Neural crest cell (in vitro differentiated cells): ENCODE measurements at regions not wholly inside any gene's neighbourhood (a gene's known extent, or its start where the extent isn't known, plus 50 kb on each side); places are given as distances from the start of the nearest gene placed in this dataset.

Experiments
- DNase-seq: peaks from one replicate; pipeline ENCODE4 v3.0.0; 2021; ENCODE audit warnings: low read depth, mixed read lengths, low spot score
- H3K27ac Mint-ChIP-seq: one replicate; pipeline ENCODE4 v1.8.0; 2021; ENCODE audit warnings: mild to moderate bottlenecking, mixed read lengths; ENCODE audit not compliant: unreplicated experiment
- H3K27me3 Mint-ChIP-seq: 2 replicates; pipeline ENCODE4 v1.8.0; 2021; ENCODE audit warnings: low read depth, mild to moderate bottlenecking, mixed read lengths
- H3K36me3 Mint-ChIP-seq: 2 replicates; pipeline ENCODE4 v1.8.0; 2021; ENCODE audit warnings: low read depth, mild to moderate bottlenecking, mixed read lengths
- H3K4me1 Mint-ChIP-seq: 2 replicates; pipeline ENCODE4 v1.8.0; 2021; ENCODE audit warnings: mixed read lengths
- H3K4me3 Mint-ChIP-seq: one replicate; pipeline ENCODE4 v1.8.0; 2021; ENCODE audit warnings: mild to moderate bottlenecking, mixed read lengths
- H3K9me3 Mint-ChIP-seq: 2 replicates; pipeline ENCODE4 v1.8.0; 2021; ENCODE audit warnings: mixed read lengths
- TF ChIP-seq, protein P1 (sequence below): fragments of 200-600 bp; sonication (generic); conservative IDR thresholded peaks from 2 replicates; pipeline ENCODE4 v1.5.0; 2021; ENCODE audit warnings: antibody characterized with exemption, mild to moderate bottlenecking

DNA sequence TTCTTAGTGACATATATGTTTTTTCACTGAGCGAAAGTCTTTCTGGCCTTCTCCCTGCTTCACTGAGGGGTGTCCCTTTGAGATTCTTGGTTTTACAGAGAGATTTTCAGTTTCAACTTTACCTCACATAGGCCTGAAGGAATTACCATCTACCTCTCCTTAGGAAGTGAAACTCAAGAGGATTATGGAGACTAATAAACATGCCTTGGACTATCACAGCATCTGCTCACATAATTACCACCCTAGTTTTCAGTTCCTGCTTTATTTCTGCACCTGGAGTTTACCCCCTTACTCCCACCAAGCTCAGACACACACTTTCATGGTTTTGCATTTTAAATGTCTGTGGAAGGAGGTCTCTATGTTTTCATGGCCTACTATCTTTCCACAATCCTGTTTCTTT is 118.3 kb upstream of the SCAF11 start:
- peaks cover 6% of the 10 kb centered on the region for H3K27me3 Mint-ChIP-seq
- no peak overlapping the region for H3K27ac Mint-ChIP-seq
- H3K36me3 Mint-ChIP-seq, result peaks cover 2% of the 10 kb centered on the region
- H3K4me1 Mint-ChIP-seq, result peaks cover 6% of the 10 kb centered on the region
- no peak for DNase-seq
- no peak overlapping the region for H3K4me3 Mint-ChIP-seq
- TF ChIP-seq, protein P1, sequence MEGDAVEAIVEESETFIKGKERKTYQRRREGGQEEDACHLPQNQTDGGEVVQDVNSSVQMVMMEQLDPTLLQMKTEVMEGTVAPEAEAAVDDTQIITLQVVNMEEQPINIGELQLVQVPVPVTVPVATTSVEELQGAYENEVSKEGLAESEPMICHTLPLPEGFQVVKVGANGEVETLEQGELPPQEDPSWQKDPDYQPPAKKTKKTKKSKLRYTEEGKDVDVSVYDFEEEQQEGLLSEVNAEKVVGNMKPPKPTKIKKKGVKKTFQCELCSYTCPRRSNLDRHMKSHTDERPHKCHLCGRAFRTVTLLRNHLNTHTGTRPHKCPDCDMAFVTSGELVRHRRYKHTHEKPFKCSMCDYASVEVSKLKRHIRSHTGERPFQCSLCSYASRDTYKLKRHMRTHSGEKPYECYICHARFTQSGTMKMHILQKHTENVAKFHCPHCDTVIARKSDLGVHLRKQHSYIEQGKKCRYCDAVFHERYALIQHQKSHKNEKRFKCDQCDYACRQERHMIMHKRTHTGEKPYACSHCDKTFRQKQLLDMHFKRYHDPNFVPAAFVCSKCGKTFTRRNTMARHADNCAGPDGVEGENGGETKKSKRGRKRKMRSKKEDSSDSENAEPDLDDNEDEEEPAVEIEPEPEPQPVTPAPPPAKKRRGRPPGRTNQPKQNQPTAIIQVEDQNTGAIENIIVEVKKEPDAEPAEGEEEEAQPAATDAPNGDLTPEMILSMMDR, result no peak
- peaks cover 6% of the 10 kb centered on the region for H3K9me3 Mint-ChIP-seq

DNA sequence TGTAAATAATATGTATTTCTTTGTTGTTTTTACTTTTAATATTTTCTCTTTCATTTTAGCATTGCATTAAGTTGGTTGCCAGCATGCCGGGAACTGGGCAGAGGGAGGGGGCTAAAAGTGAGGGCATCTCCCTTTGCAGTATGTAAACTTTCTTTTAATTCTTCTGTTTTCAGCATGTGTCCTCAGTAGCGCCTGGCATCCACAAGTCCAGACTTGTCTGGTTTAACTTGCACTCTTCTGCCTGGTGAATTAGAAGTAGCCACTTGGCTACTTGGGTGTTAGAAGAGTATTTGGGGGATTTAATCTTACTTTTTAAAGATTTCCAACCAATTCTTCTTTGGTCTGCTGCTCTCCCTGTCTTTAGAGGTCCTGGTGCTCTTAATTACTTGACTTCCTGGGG is 117.2 kb upstream of the SCAF11 start:
- H3K9me3 Mint-ChIP-seq, result peaks cover 4% of the 10 kb centered on the region
- H3K36me3 Mint-ChIP-seq, result peaks cover 2% of the 10 kb centered on the region

DNA sequence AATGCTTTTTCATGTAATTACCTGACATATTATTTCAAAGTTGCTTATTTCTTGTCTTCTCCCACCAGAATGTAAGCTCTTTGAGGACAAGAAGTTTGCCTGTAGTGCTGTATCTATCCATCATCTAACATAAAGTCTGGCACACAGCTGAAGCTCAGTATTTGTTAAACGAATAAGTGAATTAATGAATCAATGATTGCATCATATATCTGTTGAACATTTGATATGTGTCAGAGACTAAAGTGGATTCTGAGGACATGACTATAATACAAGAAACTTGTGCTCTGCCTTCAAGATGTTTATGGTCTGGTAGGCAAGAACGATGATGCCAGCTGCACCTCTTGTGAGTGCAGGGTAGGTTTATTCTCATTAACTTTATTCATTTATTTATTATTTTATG is 115.4 kb upstream of the SCAF11 start:
- Mint-ChIP-seq H3K27me3 (peaks cover 2% of the 10 kb centered on the region), H3K27ac (no peak overlapping the region)

More for the DNA sequence above, 117.2 kb upstream of the SCAF11 start:
- TF ChIP-seq, protein P1, result no peak
- Mint-ChIP-seq H3K27ac (no peak overlapping the region), H3K4me3 (no peak overlapping the region), H3K27me3 (peaks cover 6% of the 10 kb centered on the region), H3K4me1 (peaks cover 6% of the 10 kb centered on the region)
- DNase-seq, result no peak

DNA sequence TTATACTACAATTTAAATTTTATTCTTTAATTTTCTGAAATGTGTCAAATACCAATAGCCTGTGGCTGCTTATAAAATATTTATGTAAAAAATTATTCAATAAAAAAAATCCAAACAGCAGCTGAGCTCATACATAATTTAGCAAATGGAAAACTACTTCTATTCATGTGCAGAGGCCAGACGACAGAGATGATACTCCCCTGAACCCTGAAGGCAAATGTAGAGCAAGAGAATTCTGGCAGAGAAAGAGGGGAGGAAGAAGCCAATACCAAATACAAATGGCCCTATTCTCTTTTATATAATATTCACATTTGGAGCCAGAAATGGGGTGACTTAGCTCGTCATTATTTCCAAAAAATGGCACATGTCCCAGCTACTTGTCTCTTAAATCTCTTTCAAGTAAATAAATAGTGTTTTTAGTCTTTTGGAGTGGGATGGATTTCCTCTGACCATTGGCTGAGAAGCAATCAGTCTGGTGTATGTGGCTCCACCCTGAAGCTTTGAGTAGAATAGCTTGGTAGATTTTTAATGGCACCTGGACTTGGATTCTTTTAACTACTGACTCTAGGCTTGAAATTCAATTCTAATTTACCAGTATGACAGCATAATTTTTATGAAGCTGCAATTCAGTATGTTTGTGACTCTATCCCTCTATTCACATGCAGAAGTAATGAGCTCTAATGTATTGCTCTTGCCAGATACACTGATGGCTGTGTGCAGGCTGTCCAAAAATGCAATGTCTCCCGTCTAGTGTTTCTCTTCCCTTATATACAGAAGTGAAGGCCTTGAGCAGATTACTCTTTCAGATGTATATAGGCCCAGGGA is 113.4 kb upstream of the SCAF11 start:
- Mint-ChIP-seq H3K27me3 (peaks cover 2% of the 10 kb centered on the region), H3K4me3 (no peak overlapping the region), H3K27ac (no peak overlapping the region), H3K4me1 (no peaks in the 10 kb centered on the region), H3K36me3 (no peaks in the 10 kb centered on the region), H3K9me3 (peaks cover 4% of the 10 kb centered on the region)
- TF ChIP-seq, protein P1, result no peak
- no peak for DNase-seq

More for the DNA sequence above, 115.4 kb upstream of the SCAF11 start:
- H3K36me3 Mint-ChIP-seq, result no peaks in the 10 kb centered on the region
- no peak for DNase-seq
- TF ChIP-seq, protein P1, result no peak
- no peak overlapping the region for H3K4me3 Mint-ChIP-seq
- no peaks in the 10 kb centered on the region for H3K4me1 Mint-ChIP-seq
- no peaks in the 10 kb centered on the region for H3K9me3 Mint-ChIP-seq

DNA sequence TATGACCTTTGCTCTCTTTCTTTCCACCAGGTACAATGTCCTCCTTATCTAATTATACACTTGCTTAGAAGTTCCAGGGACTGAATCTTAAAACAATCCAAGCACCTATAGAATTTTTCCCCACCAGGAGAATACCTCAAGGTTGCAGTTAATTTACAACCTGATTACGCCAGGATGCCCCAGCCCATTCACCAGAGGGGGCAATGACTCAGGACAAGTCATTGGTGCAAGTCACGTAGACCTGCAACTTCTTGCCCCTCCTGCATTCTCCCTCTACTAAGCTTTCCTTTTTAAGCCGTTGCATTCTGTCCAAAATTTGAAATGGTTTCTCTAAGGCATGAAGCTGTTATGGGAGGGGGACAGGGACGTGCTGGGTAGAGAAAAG is 111.1 kb upstream of the SCAF11 start:
- Mint-ChIP-seq H3K36me3 (no peaks in the 10 kb centered on the region), H3K9me3 (peaks cover 4% of the 10 kb centered on the region), H3K27me3 (peaks cover 6% of the 10 kb centered on the region), H3K27ac (no peak overlapping the region), H3K4me1 (no peaks in the 10 kb centered on the region), H3K4me3 (no peak overlapping the region)
- TF ChIP-seq, protein P1, result no peak
- DNase-seq, result no peak
